ENCODE measurements at regions not wholly inside any gene's neighbourhood (a gene's known extent, or its start where the extent isn't known, plus 50 kb on each side); places are given as distances from the start of the nearest gene placed in this dataset.

- Histone ChIP-seq H3K27ac (ENCODE audit: insufficient read depth, low read length) (no peak overlapping the region), H3K36me3 (ENCODE audit: control insufficient read depth, insufficient read depth, low read length) (no peaks in the 10 kb centered on the region), H3K4me2 (ENCODE audit: extremely low read depth, insufficient read depth, low read length) (no peak overlapping the region), H3K79me2 (ENCODE audit: control insufficient read depth, insufficient read depth, low read length) (no peaks in the 10 kb centered on the region), H3K27me3 (ENCODE audit: control insufficient read depth, insufficient read depth, low read length) (no peaks in the 10 kb centered on the region), H2AFZ (ENCODE audit: low read length) (no peak overlapping the region), H3K9me3 (ENCODE audit: control insufficient read depth, insufficient read depth, low read depth, low read length) (no peaks in the 10 kb centered on the region), H4K20me1 (ENCODE audit: control insufficient read depth, extremely low read depth, insufficient read depth, low read length) (no peaks in the 10 kb centered on the region), H3K4me1 (ENCODE audit: control insufficient read depth, extremely low read depth, insufficient read depth, low read length) (no peaks in the 10 kb centered on the region), H3K9ac (ENCODE audit: insufficient read depth, low read length) (no peak overlapping the region), H3K4me3 (replicated peaks in 1 of 4; ENCODE audit: control extremely low read depth in 1 of 4, insufficient read depth in 1 of 4, low read depth in 3 of 4, low read length in 4 of 4) (no peak overlapping the region)
- peak; percentile 1 to 6 for DNase-seq (ENCODE audit: low read depth in 2 of 2)
- no peak for TF ChIP-seq CTCF (conservative IDR thresholded peaks at IDR 0.05 in 1 of 2, IDR thresholded peaks at IDR 0.05 in 1 of 2; ENCODE audit: low read depth in 1 of 2, low read length in 2 of 2)
- no peak for TF ChIP-seq EZH2 (IDR thresholded peaks at IDR 0.05; ENCODE audit: low read length, missing control alignments)
Observed at GRCh38 chr18:68121308-68121707, 593.6 kb downstream of the TMX3 start.

- Histone ChIP-seq H3K4me3 (replicated peaks in 1 of 4; ENCODE audit: control extremely low read depth in 1 of 4, insufficient read depth in 1 of 4, low read depth in 3 of 4, low read length in 4 of 4) (no peak overlapping the region), H3K4me1 (ENCODE audit: control insufficient read depth, extremely low read depth, insufficient read depth, low read length) (no peaks in the 10 kb centered on the region), H3K27me3 (ENCODE audit: control insufficient read depth, insufficient read depth, low read length) (no peaks in the 10 kb centered on the region), H3K36me3 (ENCODE audit: control insufficient read depth, insufficient read depth, low read length) (no peaks in the 10 kb centered on the region), H3K4me2 (ENCODE audit: extremely low read depth, insufficient read depth, low read length) (no peak overlapping the region), H4K20me1 (ENCODE audit: control insufficient read depth, extremely low read depth, insufficient read depth, low read length) (no peaks in the 10 kb centered on the region), H3K79me2 (ENCODE audit: control insufficient read depth, insufficient read depth, low read length) (no peaks in the 10 kb centered on the region), H2AFZ (ENCODE audit: low read length) (no peak overlapping the region), H3K9me3 (ENCODE audit: control insufficient read depth, insufficient read depth, low read depth, low read length) (no peaks in the 10 kb centered on the region), H3K9ac (ENCODE audit: insufficient read depth, low read length) (no peak overlapping the region), H3K27ac (ENCODE audit: insufficient read depth, low read length) (no peak overlapping the region)
- no peak for DNase-seq (ENCODE audit: low read depth in 2 of 2)
- TF ChIP-seq EZH2 (IDR thresholded peaks at IDR 0.05; ENCODE audit: low read length, missing control alignments) (no peak), CTCF (conservative IDR thresholded peaks at IDR 0.05 in 1 of 2, IDR thresholded peaks at IDR 0.05 in 1 of 2; ENCODE audit: low read depth in 1 of 2, low read length in 2 of 2) (no peak)
Observed at GRCh38 chr18:68114989-68115388, 598.5 kb upstream of the DSEL start.

GRCh38 chr18:68104036-68104435 lies 587.5 kb upstream of the DSEL start:
- no peaks in the 10 kb centered on the region for H3K9me3 ChIP-seq (ENCODE audit: control insufficient read depth, insufficient read depth, low read depth, low read length)
- TF ChIP-seq EZH2 (IDR thresholded peaks at IDR 0.05; ENCODE audit: low read length, missing control alignments) (no peak), CTCF (conservative IDR thresholded peaks at IDR 0.05 in 1 of 2, IDR thresholded peaks at IDR 0.05 in 1 of 2; ENCODE audit: low read depth in 1 of 2, low read length in 2 of 2) (no peak)
- peak in 1 of 2 donors; percentile 33 for DNase-seq (ENCODE audit: low read depth in 2 of 2)
- H3K4me1 ChIP-seq (ENCODE audit: control insufficient read depth, extremely low read depth, insufficient read depth, low read length): no peaks in the 10 kb centered on the region
- H3K79me2 ChIP-seq (ENCODE audit: control insufficient read depth, insufficient read depth, low read length): no peaks in the 10 kb centered on the region
- no peak overlapping the region for H2AFZ ChIP-seq (ENCODE audit: low read length)
- no peak overlapping the region for H3K4me2 ChIP-seq (ENCODE audit: extremely low read depth, insufficient read depth, low read length)
- no peaks in the 10 kb centered on the region for H3K27me3 ChIP-seq (ENCODE audit: control insufficient read depth, insufficient read depth, low read length)
- no peak overlapping the region for H3K4me3 ChIP-seq (replicated peaks in 1 of 4; ENCODE audit: control extremely low read depth in 1 of 4, insufficient read depth in 1 of 4, low read depth in 3 of 4, low read length in 4 of 4)
- no peak overlapping the region for H3K9ac ChIP-seq (ENCODE audit: insufficient read depth, low read length)
- no peaks in the 10 kb centered on the region for H3K36me3 ChIP-seq (ENCODE audit: control insufficient read depth, insufficient read depth, low read length)
- no peak overlapping the region for H3K27ac ChIP-seq (ENCODE audit: insufficient read depth, low read length)
- H4K20me1 ChIP-seq (ENCODE audit: control insufficient read depth, extremely low read depth, insufficient read depth, low read length): no peaks in the 10 kb centered on the region
